ENCODE measurements at regions not wholly inside any gene's neighbourhood (a gene's known extent, or its start where the extent isn't known, plus 50 kb on each side); places are given as distances from the start of the nearest gene placed in this dataset.

DNA sequence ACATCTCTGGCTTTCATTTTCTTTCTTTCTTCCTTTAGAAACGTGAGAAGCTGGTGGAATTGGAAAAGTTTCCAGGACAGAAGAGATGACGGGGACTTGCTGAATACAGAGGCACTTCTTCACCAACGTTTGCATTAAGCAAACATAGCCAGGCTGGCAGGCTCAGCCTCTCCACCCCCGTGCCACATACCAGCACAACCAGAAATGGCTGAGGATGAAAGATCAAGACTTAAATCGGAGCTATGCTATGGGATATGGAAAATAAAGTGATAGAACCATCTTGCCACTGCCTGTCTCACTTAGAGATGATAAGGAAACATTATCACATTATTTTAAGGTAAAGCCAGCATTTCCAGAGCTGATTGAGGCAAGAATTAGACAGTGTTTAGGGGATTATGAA is 483.3 kb downstream of the BCL11A start:
- no peaks in the 10 kb centered on the region for H3K9me3 ChIP-seq (ENCODE audit: control extremely low read depth in 1 of 3, control insufficient read depth in 2 of 3, insufficient read depth in 1 of 3, low read length in 2 of 3)
- Mint-ChIP-seq H3K4me1 (no peaks in the 10 kb centered on the region), H3K27me3 (no peaks in the 10 kb centered on the region), H3K4me3 (no peak overlapping the region), H3K27ac (no peak overlapping the region), H3K9me3 (ENCODE audit: insufficient read depth) (no peaks in the 10 kb centered on the region)
- CTCF ChIA-PET = interaction anchor here (0.6 kb wide), 1 partner anchor 12 kb away, joined by 7 read pairs; no protein-coding TSS in a partner anchor
- DNase-seq (no peak), ATAC-seq (ENCODE audit: low read depth) (no peak)
- H3K9ac ChIP-seq (ENCODE audit: low read length) = no peak overlapping the region
- H3K36me3 ChIP-seq (replicated peaks in 1 of 2; ENCODE audit: control extremely low read depth in 1 of 2, control insufficient read depth in 1 of 2, extremely low read depth in 1 of 2, insufficient read depth in 2 of 2, low read length in 1 of 2) = no peaks in the 10 kb centered on the region
- H3K79me2 ChIP-seq (ENCODE audit: control insufficient read depth, insufficient read depth, low read length) = no peaks in the 10 kb centered on the region
- H3K27ac ChIP-seq (ENCODE audit: low read length in 2 of 2) = no peak overlapping the region
- intact Hi-C loops (cut with micrococcal nuclease) = no loop called here
- no peaks in the 10 kb centered on the region for H3K4me1 ChIP-seq (ENCODE audit: control insufficient read depth in 2 of 2, insufficient read depth in 2 of 2, low read length in 2 of 2)
- POLR2A ChIA-PET = no interaction called here
- H3K4me2 ChIP-seq (replicated peaks; ENCODE audit: low read depth, low read length, poor library complexity, severe bottlenecking) = no peak overlapping the region
- no peak overlapping the region for H2AFZ ChIP-seq (ENCODE audit: insufficient read depth, low read depth, low read length, poor library complexity, severe bottlenecking)
- H4K20me1 ChIP-seq (ENCODE audit: control insufficient read depth, insufficient read depth, low read length, poor library complexity, severe bottlenecking) = no peaks in the 10 kb centered on the region
- WGBS (ENCODE audit: insufficient coverage) = 80% methylated on average over 1 of the region's 5 CpGs
- no peak for TF ChIP-seq EZH2 (IDR thresholded peaks at IDR 0.05; ENCODE audit: borderline replicate concordance, insufficient read depth, low read depth, low read length, poor library complexity, severe bottlenecking)
- TF ChIP-seq, protein P1, sequence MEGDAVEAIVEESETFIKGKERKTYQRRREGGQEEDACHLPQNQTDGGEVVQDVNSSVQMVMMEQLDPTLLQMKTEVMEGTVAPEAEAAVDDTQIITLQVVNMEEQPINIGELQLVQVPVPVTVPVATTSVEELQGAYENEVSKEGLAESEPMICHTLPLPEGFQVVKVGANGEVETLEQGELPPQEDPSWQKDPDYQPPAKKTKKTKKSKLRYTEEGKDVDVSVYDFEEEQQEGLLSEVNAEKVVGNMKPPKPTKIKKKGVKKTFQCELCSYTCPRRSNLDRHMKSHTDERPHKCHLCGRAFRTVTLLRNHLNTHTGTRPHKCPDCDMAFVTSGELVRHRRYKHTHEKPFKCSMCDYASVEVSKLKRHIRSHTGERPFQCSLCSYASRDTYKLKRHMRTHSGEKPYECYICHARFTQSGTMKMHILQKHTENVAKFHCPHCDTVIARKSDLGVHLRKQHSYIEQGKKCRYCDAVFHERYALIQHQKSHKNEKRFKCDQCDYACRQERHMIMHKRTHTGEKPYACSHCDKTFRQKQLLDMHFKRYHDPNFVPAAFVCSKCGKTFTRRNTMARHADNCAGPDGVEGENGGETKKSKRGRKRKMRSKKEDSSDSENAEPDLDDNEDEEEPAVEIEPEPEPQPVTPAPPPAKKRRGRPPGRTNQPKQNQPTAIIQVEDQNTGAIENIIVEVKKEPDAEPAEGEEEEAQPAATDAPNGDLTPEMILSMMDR (IDR thresholded peaks at IDR 0.05) = no peak
- peaks cover 0 to 4% (median 0%) of the 10 kb centered on the region in 4 experiments for H3K27me3 ChIP-seq (replicated peaks in 1 of 4; ENCODE audit: control extremely low read depth in 1 of 4, control insufficient read depth in 3 of 4, insufficient read depth in 4 of 4, low read length in 3 of 4)
- no peak overlapping the region for H3K4me3 ChIP-seq (ENCODE audit: control extremely low read depth in 1 of 5, extremely low read depth in 1 of 5, insufficient read depth in 1 of 5, low read depth in 2 of 5, low read length in 4 of 5)

DNA sequence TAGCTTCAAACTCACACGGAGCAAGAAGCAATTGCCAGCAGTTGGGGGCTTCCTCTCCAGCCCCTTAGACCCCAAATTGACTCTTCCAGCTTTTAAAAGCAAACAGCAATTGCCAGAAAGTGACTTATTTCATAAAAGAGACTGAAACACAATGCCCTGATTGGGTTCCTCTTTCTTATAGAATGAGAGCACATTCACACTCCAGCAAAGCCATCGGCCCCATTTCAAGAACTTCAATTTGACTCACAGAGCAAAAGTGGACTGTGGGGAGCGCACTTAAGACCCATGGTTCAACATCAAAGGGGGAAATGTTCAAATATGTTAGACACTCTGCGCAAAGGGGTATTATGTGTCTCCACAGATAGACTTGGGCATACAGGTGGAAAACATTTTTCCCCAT is 484.7 kb downstream of the BCL11A start:
- WGBS (ENCODE audit: insufficient coverage) = 69% methylated on average over 4 of the region's 4 CpGs
- Histone ChIP-seq H3K9me3 (ENCODE audit: control extremely low read depth in 1 of 3, control insufficient read depth in 2 of 3, insufficient read depth in 1 of 3, low read length in 2 of 3) (no peaks in the 10 kb centered on the region), H3K79me2 (ENCODE audit: control insufficient read depth, insufficient read depth, low read length) (no peaks in the 10 kb centered on the region), H3K36me3 (replicated peaks in 1 of 2; ENCODE audit: control extremely low read depth in 1 of 2, control insufficient read depth in 1 of 2, extremely low read depth in 1 of 2, insufficient read depth in 2 of 2, low read length in 1 of 2) (no peaks in the 10 kb centered on the region), H3K4me2 (replicated peaks; ENCODE audit: low read depth, low read length, poor library complexity, severe bottlenecking) (no peak overlapping the region), H2AFZ (ENCODE audit: insufficient read depth, low read depth, low read length, poor library complexity, severe bottlenecking) (no peak overlapping the region), H3K27ac (ENCODE audit: low read length in 2 of 2) (no peak overlapping the region), H3K4me3 (ENCODE audit: control extremely low read depth in 1 of 5, extremely low read depth in 1 of 5, insufficient read depth in 1 of 5, low read depth in 2 of 5, low read length in 4 of 5) (no peak overlapping the region), H3K9ac (ENCODE audit: low read length) (no peak overlapping the region), H3K27me3 (replicated peaks in 1 of 4; ENCODE audit: control extremely low read depth in 1 of 4, control insufficient read depth in 3 of 4, insufficient read depth in 4 of 4, low read length in 3 of 4) (peaks cover 0 to 4% (median 0%) of the 10 kb centered on the region in 4 experiments), H3K4me1 (ENCODE audit: control insufficient read depth in 2 of 2, insufficient read depth in 2 of 2, low read length in 2 of 2) (no peaks in the 10 kb centered on the region), H4K20me1 (ENCODE audit: control insufficient read depth, insufficient read depth, low read length, poor library complexity, severe bottlenecking) (no peaks in the 10 kb centered on the region)
- Mint-ChIP-seq H3K27me3 (no peaks in the 10 kb centered on the region), H3K4me3 (no peak overlapping the region), H3K27ac (no peak overlapping the region), H3K9me3 (ENCODE audit: insufficient read depth) (no peaks in the 10 kb centered on the region), H3K4me1 (no peaks in the 10 kb centered on the region)
- intact Hi-C loops (cut with micrococcal nuclease) = no loop called here
- ATAC-seq (ENCODE audit: low read depth) (no peak), DNase-seq (no peak)
- CTCF ChIA-PET = no interaction called here
- no peak for TF ChIP-seq EZH2 (IDR thresholded peaks at IDR 0.05; ENCODE audit: borderline replicate concordance, insufficient read depth, low read depth, low read length, poor library complexity, severe bottlenecking)
- TF ChIP-seq, protein P1 (IDR thresholded peaks at IDR 0.05) = no peak
- POLR2A ChIA-PET = no interaction called here
